Endothelial cell of umbilical vein (primary cell): ENCODE measurements at regions not wholly inside any gene's neighbourhood (a gene's known extent, or its start where the extent isn't known, plus 50 kb on each side); places are given as distances from the start of the nearest gene placed in this dataset.

ENCODE experiments used
- BruUV-seq: library from RNA; stranded (reverse); fragments of 400-500 nt; replicated peaks from 2 replicates; lab custom pipeline; 2021; lab: Mats Ljungman, UMichigan
- CTCF ChIA-PET: fragments of 300-600, 350-600 bp; sonication (Branson Sonifier 250); formaldehyde crosslinking; loops from one replicate; lab custom pipeline; 2021; ENCODE audit warnings: antibody characterized with exemption, inconsistent platforms; lab: Charles Lee
- POLR2A ChIA-PET: fragments of 300-600, 350-600 bp; sonication (Branson Sonifier 250); formaldehyde crosslinking; loops from one replicate; lab custom pipeline; 2021; ENCODE audit warnings: antibody characterized with exemption, inconsistent platforms; lab: Charles Lee
- DNase-seq: peaks from one replicate; pipeline ENCODE4 v3.0.0-alpha.2; 2011; ENCODE audit warnings: low read depth, low spot score
- FAIRE-seq: peaks from 2 replicates; lab custom pipeline; 2011; peaks lifted over from hg19 to GRCh38; lab: Jason Lieb, UNC
- H2AFZ ChIP-seq: 2 replicates; pipeline ENCODE4 v1.6.0; 2012; ENCODE audit warnings: low read depth, low read length, control low read depth, inconsistent platforms
- H3K27ac ChIP-seq: 2 replicates; pipeline ENCODE4 v1.5.1; 2011; ENCODE audit warnings: low read depth, mild to moderate bottlenecking, control low read depth, low read length, moderate library complexity; ENCODE audit not compliant: insufficient read depth
- H3K27me3 ChIP-seq, 2 experiments: 2 replicates each; pipeline versions ENCODE4 v1.6.0 to v1.6.1; 2011; ENCODE audit warnings: low read length in 2 of 2, mixed read lengths in 1 of 2; ENCODE audit not compliant: control insufficient read depth in 2 of 2, insufficient read depth in 2 of 2
- H3K36me3 ChIP-seq, 2 experiments: 2 replicates in 1 of 2; 3 replicates in 1 of 2; pipeline ENCODE4 v1.5.1; 2011; ENCODE audit warnings: low read length in 2 of 2, mild to moderate bottlenecking in 1 of 2, moderate library complexity in 1 of 2; ENCODE audit not compliant: control insufficient read depth in 2 of 2, insufficient read depth in 2 of 2; ENCODE audit errors: extremely low read depth in 1 of 2
- H3K4me1 ChIP-seq: 3 replicates; pipeline ENCODE4 v1.5.1; 2011; ENCODE audit warnings: mild to moderate bottlenecking, low read length; ENCODE audit not compliant: control insufficient read depth, insufficient read depth; ENCODE audit errors: extremely low read depth
- H3K4me2 ChIP-seq: 2 replicates; pipeline ENCODE4 v1.6.1; 2011; ENCODE audit warnings: low read length, control low read depth, mixed read lengths; ENCODE audit not compliant: insufficient read depth
- H3K4me3 ChIP-seq, 3 experiments: fragments of 200-600 bp in 1 of 3; sonication (generic), shearing (Covaris generic) in 1 of 3; replicated peaks in 1 of 3; 2 replicates each; pipeline ENCODE4 v1.5.1; 2011 to 2016; ENCODE audit warnings: control low read depth in 3 of 3, low read length in 3 of 3, mild to moderate bottlenecking in 2 of 3, inconsistent platforms in 1 of 3, low read depth in 1 of 3, moderate library complexity in 1 of 3; ENCODE audit not compliant: insufficient read depth in 1 of 3
- H3K79me2 ChIP-seq: 2 replicates; pipeline ENCODE4 v1.6.0; 2012; ENCODE audit warnings: low read length, inconsistent platforms; ENCODE audit not compliant: control insufficient read depth, insufficient read depth
- H3K9ac ChIP-seq: replicated peaks from 2 replicates; pipeline ENCODE3; 2011; ENCODE audit warnings: low read length, control low read depth; ENCODE audit not compliant: insufficient read depth; ENCODE audit errors: extremely low read depth
- H3K9me1 ChIP-seq: replicated peaks from 3 replicates; pipeline ENCODE4 v1.6.0; 2011; ENCODE audit warnings: mild to moderate bottlenecking, low read length; ENCODE audit not compliant: control insufficient read depth, insufficient read depth; ENCODE audit errors: extremely low read depth
- H3K9me3 ChIP-seq: replicated peaks from 2 replicates; pipeline ENCODE4 v1.5.1; 2012; ENCODE audit warnings: low read length, inconsistent platforms; ENCODE audit not compliant: control insufficient read depth, insufficient read depth
- H4K20me1 ChIP-seq: replicated peaks from 2 replicates; pipeline ENCODE3; 2011; ENCODE audit warnings: mild to moderate bottlenecking, low read length; ENCODE audit not compliant: control insufficient read depth, insufficient read depth; ENCODE audit errors: extremely low read depth
- CTCF ChIP-seq, 2 donors: IDR thresholded peaks; 1 replicate in 1 of 2; 2 replicates in 1 of 2; pipeline ENCODE4 v1.5.1; 2011; ENCODE audit warnings: low read length in 2 of 2, mild to moderate bottlenecking in 2 of 2, moderate library complexity in 2 of 2, control low read depth in 1 of 2, inconsistent platforms in 1 of 2, low read depth in 1 of 2; ENCODE audit not compliant: insufficient read depth in 1 of 2; ENCODE audit errors: extremely low read depth in 1 of 2
- EZH2 ChIP-seq: IDR thresholded peaks from 2 replicates; pipeline ENCODE4 v1.6.1; 2012; ENCODE audit warnings: borderline replicate concordance, low read depth, mild to moderate bottlenecking, moderate library complexity, low read length, inconsistent platforms; ENCODE audit not compliant: severe bottlenecking
- FOS ChIP-seq: IDR thresholded peaks from 2 replicates; pipeline ENCODE4 v1.6.1; 2011; ENCODE audit warnings: mild to moderate bottlenecking, low read length, moderate library complexity, borderline replicate concordance; ENCODE audit not compliant: insufficient read depth
- GATA2 ChIP-seq: IDR thresholded peaks from 2 replicates; pipeline ENCODE4 v1.7.0; 2011; ENCODE audit warnings: low read depth, mild to moderate bottlenecking, moderate library complexity, mixed read lengths, low read length; ENCODE audit not compliant: insufficient read length, insufficient read depth
- JUN ChIP-seq: IDR thresholded peaks from 2 replicates; pipeline ENCODE4 v1.6.1; 2011; ENCODE audit warnings: borderline replicate concordance, low read depth; ENCODE audit not compliant: insufficient read length, insufficient read depth
- MAX ChIP-seq: IDR thresholded peaks from 2 replicates; pipeline ENCODE4 v1.6.1; 2011; ENCODE audit not compliant: insufficient read depth, insufficient read length
- MYC ChIP-seq: IDR thresholded peaks from one replicate; pipeline ENCODE4 v1.6.1; 2011; ENCODE audit warnings: mild to moderate bottlenecking, low read depth, low read length
- POLR2A ChIP-seq: IDR thresholded peaks from 2 replicates; pipeline ENCODE4 v1.6.1; 2012; ENCODE audit warnings: low read depth, mild to moderate bottlenecking, control low read depth, low read length
- POLR2AphosphoS5 ChIP-seq: IDR thresholded peaks from 2 replicates; pipeline ENCODE4 v1.6.1; 2012; ENCODE audit warnings: low read depth, mild to moderate bottlenecking, control low read depth, low read length, moderate library complexity; ENCODE audit not compliant: insufficient read depth
- dilution Hi-C: fragments of 300-500 bp; cut with MboI; formaldehyde crosslinking; loops from one replicate; pipeline ENCODE4 v1.15.0; 2019; ENCODE audit warnings: low sequenced_read_pairs; ENCODE audit not compliant: extremely low pct_ligation_motif_present
- intact Hi-C: fragments of 100-400 bp; cut with micrococcal nuclease; formaldehyde crosslinking; loops from one replicate; pipeline ENCODE4 v1.10.0; 2022

GRCh38 chr12:22792138-22792537 lies 167.2 kb downstream of the ETNK1 start:
- no peaks in the 10 kb centered on the region for H3K4me1 ChIP-seq
- TF ChIP-seq CTCF (IDR thresholded peaks at IDR 0.05; ENCODE audit: extremely low read depth in 1 of 2, insufficient read depth in 1 of 2, low read depth in 1 of 2, low read length in 2 of 2): no peak
- TF ChIP-seq JUN: no peak
- no peak for TF ChIP-seq EZH2
- TF ChIP-seq MAX: no peak
- TF ChIP-seq MYC: no peak
- no peak for TF ChIP-seq GATA2
- no peak for TF ChIP-seq FOS
- no peak for TF ChIP-seq POLR2A
- no peak for TF ChIP-seq POLR2AphosphoS5
- H3K9ac ChIP-seq: no peak overlapping the region
- POLR2A ChIA-PET: no interaction called here
- H3K79me2 ChIP-seq: no peaks in the 10 kb centered on the region
- FAIRE-seq (no peak), DNase-seq (no peak)
- intact Hi-C loops: no loop called here
- H3K9me3 ChIP-seq: no peaks in the 10 kb centered on the region
- no peaks in the 10 kb centered on the region for H3K27me3 ChIP-seq
- dilution Hi-C loops: no loop called here
- BruUV-seq: no TSS peak
- H3K27ac ChIP-seq: no peak overlapping the region
- no peak overlapping the region for H2AFZ ChIP-seq
- H4K20me1 ChIP-seq: no peaks in the 10 kb centered on the region
- CTCF ChIA-PET: no interaction called here
- no peaks in the 10 kb centered on the region for H3K9me1 ChIP-seq
- no peak overlapping the region for H3K4me3 ChIP-seq
- H3K36me3 ChIP-seq: no peaks in the 10 kb centered on the region
- no peak overlapping the region for H3K4me2 ChIP-seq
